ENCODE measurements at regions not wholly inside any gene's neighbourhood (a gene's known extent, or its start where the extent isn't known, plus 50 kb on each side); places are given as distances from the start of the nearest gene placed in this dataset.

DNA sequence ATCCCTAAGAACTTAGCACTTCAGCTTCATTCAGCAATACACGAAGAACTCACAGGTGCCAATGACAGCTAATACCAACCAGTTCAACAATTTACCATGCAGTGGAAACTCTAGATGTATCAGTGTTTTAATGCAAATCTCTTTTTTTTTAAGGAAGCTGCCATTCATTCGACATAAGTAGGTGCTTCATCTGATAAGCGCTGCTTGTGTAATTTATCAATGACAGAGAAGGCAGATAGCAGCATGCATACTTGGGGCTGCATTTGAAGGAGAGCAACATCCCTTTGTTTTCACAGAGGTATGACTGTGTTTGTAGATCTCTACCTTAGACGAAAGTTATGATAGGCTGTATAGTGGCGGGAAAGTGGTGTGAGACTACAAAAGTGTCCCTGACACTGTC is 977.1 kb downstream of the AACS start:
- TF ChIP-seq, protein P1, sequence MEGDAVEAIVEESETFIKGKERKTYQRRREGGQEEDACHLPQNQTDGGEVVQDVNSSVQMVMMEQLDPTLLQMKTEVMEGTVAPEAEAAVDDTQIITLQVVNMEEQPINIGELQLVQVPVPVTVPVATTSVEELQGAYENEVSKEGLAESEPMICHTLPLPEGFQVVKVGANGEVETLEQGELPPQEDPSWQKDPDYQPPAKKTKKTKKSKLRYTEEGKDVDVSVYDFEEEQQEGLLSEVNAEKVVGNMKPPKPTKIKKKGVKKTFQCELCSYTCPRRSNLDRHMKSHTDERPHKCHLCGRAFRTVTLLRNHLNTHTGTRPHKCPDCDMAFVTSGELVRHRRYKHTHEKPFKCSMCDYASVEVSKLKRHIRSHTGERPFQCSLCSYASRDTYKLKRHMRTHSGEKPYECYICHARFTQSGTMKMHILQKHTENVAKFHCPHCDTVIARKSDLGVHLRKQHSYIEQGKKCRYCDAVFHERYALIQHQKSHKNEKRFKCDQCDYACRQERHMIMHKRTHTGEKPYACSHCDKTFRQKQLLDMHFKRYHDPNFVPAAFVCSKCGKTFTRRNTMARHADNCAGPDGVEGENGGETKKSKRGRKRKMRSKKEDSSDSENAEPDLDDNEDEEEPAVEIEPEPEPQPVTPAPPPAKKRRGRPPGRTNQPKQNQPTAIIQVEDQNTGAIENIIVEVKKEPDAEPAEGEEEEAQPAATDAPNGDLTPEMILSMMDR (conservative IDR thresholded peaks at IDR 0.05; ENCODE audit: low read depth in 2 of 2) = no peak
- no peak for TF ChIP-seq EZH2phosphoT487 (IDR thresholded peaks at IDR 0.05; ENCODE audit: unreplicated experiment)
- no peak for TF ChIP-seq ZNF331 (CRISPR knock-in tag; IDR thresholded peaks at IDR 0.05; ENCODE audit: low read depth)
- no peak for TF ChIP-seq EZH2 (IDR thresholded peaks at IDR 0.05; ENCODE audit: low read depth, unreplicated experiment)
- TF ChIP-seq, protein P2, sequence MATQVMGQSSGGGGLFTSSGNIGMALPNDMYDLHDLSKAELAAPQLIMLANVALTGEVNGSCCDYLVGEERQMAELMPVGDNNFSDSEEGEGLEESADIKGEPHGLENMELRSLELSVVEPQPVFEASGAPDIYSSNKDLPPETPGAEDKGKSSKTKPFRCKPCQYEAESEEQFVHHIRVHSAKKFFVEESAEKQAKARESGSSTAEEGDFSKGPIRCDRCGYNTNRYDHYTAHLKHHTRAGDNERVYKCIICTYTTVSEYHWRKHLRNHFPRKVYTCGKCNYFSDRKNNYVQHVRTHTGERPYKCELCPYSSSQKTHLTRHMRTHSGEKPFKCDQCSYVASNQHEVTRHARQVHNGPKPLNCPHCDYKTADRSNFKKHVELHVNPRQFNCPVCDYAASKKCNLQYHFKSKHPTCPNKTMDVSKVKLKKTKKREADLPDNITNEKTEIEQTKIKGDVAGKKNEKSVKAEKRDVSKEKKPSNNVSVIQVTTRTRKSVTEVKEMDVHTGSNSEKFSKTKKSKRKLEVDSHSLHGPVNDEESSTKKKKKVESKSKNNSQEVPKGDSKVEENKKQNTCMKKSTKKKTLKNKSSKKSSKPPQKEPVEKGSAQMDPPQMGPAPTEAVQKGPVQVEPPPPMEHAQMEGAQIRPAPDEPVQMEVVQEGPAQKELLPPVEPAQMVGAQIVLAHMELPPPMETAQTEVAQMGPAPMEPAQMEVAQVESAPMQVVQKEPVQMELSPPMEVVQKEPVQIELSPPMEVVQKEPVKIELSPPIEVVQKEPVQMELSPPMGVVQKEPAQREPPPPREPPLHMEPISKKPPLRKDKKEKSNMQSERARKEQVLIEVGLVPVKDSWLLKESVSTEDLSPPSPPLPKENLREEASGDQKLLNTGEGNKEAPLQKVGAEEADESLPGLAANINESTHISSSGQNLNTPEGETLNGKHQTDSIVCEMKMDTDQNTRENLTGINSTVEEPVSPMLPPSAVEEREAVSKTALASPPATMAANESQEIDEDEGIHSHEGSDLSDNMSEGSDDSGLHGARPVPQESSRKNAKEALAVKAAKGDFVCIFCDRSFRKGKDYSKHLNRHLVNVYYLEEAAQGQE (IDR thresholded peaks at IDR 0.05; ENCODE audit: unreplicated experiment) = no peak
- TF ChIP-seq POLR2AphosphoS5 (IDR thresholded peaks at IDR 0.05; ENCODE audit: low read depth) = no peak
- TF ChIP-seq CREB1 (CRISPR knock-in tag; IDR thresholded peaks at IDR 0.05; ENCODE audit: low read depth) = no peak
- TF ChIP-seq, protein P3, sequence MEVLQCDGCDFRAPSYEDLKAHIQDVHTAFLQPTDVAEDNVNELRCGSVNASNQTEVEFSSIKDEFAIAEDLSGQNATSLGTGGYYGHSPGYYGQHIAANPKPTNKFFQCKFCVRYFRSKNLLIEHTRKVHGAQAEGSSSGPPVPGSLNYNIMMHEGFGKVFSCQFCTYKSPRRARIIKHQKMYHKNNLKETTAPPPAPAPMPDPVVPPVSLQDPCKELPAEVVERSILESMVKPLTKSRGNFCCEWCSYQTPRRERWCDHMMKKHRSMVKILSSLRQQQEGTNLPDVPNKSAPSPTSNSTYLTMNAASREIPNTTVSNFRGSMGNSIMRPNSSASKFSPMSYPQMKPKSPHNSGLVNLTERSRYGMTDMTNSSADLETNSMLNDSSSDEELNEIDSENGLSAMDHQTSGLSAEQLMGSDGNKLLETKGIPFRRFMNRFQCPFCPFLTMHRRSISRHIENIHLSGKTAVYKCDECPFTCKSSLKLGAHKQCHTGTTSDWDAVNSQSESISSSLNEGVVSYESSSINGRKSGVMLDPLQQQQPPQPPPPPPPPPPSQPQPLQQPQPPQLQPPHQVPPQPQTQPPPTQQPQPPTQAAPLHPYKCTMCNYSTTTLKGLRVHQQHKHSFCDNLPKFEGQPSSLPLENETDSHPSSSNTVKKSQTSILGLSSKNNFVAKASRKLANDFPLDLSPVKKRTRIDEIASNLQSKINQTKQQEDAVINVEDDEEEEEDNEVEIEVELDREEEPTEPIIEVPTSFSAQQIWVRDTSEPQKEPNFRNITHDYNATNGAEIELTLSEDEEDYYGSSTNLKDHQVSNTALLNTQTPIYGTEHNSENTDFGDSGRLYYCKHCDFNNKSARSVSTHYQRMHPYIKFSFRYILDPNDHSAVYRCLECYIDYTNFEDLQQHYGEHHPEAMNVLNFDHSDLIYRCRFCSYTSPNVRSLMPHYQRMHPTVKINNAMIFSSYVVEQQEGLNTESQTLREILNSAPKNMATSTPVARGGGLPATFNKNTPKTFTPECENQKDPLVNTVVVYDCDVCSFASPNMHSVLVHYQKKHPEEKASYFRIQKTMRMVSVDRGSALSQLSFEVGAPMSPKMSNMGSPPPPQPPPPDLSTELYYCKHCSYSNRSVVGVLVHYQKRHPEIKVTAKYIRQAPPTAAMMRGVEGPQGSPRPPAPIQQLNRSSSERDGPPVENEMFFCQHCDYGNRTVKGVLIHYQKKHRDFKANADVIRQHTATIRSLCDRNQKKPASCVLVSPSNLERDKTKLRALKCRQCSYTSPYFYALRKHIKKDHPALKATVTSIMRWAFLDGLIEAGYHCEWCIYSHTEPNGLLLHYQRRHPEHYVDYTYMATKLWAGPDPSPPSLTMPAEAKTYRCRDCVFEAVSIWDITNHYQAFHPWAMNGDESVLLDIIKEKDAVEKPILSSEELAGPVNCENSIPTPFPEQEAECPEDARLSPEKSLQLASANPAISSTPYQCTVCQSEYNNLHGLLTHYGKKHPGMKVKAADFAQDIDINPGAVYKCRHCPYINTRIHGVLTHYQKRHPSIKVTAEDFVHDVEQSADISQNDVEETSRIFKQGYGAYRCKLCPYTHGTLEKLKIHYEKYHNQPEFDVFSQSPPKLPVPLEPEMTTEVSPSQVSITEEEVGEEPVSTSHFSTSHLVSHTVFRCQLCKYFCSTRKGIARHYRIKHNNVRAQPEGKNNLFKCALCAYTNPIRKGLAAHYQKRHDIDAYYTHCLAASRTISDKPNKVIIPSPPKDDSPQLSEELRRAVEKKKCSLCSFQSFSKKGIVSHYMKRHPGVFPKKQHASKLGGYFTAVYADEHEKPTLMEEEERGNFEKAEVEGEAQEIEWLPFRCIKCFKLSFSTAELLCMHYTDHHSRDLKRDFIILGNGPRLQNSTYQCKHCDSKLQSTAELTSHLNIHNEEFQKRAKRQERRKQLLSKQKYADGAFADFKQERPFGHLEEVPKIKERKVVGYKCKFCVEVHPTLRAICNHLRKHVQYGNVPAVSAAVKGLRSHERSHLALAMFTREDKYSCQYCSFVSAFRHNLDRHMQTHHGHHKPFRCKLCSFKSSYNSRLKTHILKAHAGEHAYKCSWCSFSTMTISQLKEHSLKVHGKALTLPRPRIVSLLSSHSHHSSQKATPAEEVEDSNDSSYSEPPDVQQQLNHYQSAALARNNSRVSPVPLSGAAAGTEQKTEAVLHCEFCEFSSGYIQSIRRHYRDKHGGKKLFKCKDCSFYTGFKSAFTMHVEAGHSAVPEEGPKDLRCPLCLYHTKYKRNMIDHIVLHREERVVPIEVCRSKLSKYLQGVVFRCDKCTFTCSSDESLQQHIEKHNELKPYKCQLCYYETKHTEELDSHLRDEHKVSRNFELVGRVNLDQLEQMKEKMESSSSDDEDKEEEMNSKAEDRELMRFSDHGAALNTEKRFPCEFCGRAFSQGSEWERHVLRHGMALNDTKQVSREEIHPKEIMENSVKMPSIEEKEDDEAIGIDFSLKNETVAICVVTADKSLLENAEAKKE (CRISPR knock-in tag; IDR thresholded peaks at IDR 0.05) = no peak
